Liver (tissue), 8 donors: ENCODE measurements at regions not wholly inside any gene's neighbourhood (a gene's known extent, or its start where the extent isn't known, plus 50 kb on each side); places are given as distances from the start of the nearest gene placed in this dataset.

Experiments
- DNase-seq: peaks from one replicate; pipeline ENCODE4 v3.0.0-alpha.2; 2017; ENCODE audit warnings: low spot score
- H3K27ac ChIP-seq, 2 donors: one replicate each; pipeline ENCODE4 v1.7.0; 2013; ENCODE audit warnings: inconsistent platforms in 2 of 2, low read length in 2 of 2, control low read depth in 1 of 2, low read depth in 1 of 2, mild to moderate bottlenecking in 1 of 2
- H3K27me3 ChIP-seq, 4 donors: one replicate each; pipeline versions ENCODE4 v1.6.1 to v1.7.0; 2013; ENCODE audit warnings: low read length in 3 of 4, inconsistent platforms in 1 of 4, mild to moderate bottlenecking in 1 of 4, moderate library complexity in 1 of 4; ENCODE audit not compliant: control insufficient read depth in 4 of 4, insufficient read depth in 4 of 4
- H3K36me3 ChIP-seq, 4 donors: one replicate each; pipeline versions ENCODE4 v1.6.1 to v1.7.0; 2013; ENCODE audit warnings: low read length in 3 of 4, mild to moderate bottlenecking in 3 of 4, low read depth in 1 of 4, moderate library complexity in 1 of 4; ENCODE audit not compliant: control insufficient read depth in 4 of 4, insufficient read depth in 3 of 4
- H3K4me1 ChIP-seq, 4 donors: one replicate each; pipeline versions ENCODE4 v1.6.1 to v1.7.0; 2013; ENCODE audit warnings: low read length in 3 of 4, mild to moderate bottlenecking in 3 of 4, moderate library complexity in 1 of 4; ENCODE audit not compliant: control insufficient read depth in 4 of 4, insufficient read depth in 4 of 4
- H3K4me3 ChIP-seq, 3 donors: one replicate each; pipeline versions ENCODE4 v1.6.1 to v1.7.0; 2013; ENCODE audit warnings: low read length in 3 of 3, control low read depth in 1 of 3, low read depth in 1 of 3, mild to moderate bottlenecking in 1 of 3
- H3K9ac ChIP-seq, 2 donors: one replicate each; pipeline ENCODE4 v1.7.0; 2013; ENCODE audit warnings: low read length in 2 of 2, mild to moderate bottlenecking in 2 of 2, moderate library complexity in 2 of 2, control low read depth in 1 of 2, low read depth in 1 of 2
- H3K9me3 ChIP-seq, 4 donors: one replicate each; pipeline versions ENCODE4 v1.6.1 to v1.7.0; 2013; ENCODE audit warnings: low read length in 3 of 4; ENCODE audit not compliant: control insufficient read depth in 4 of 4
- ATF3 ChIP-seq: IDR thresholded peaks from 2 replicates; pipeline ENCODE4 v1.6.1; 2016; ENCODE audit warnings: antibody characterized with exemption
- CTCF ChIP-seq: fragments of 150-350 bp; IDR thresholded peaks from 2 replicates; pipeline ENCODE4 v1.5.1; 2017; ENCODE audit warnings: improper control_type of control experiment, low read depth, low read length; ENCODE audit not compliant: missing input control
- EGR1 ChIP-seq, 2 donors: IDR thresholded peaks; 2 replicates each; pipeline ENCODE4 v1.6.1; 2016 to 2018; ENCODE audit warnings: antibody characterized with exemption in 2 of 2, low read depth in 2 of 2
- FOXA2 ChIP-seq: IDR thresholded peaks from 2 replicates; pipeline ENCODE4 v1.6.1; 2016; ENCODE audit warnings: antibody characterized with exemption
- HNF4A ChIP-seq, 2 donors: conservative IDR thresholded peaks; 2 replicates each; pipeline ENCODE4 v1.6.1; 2016; ENCODE audit warnings: antibody characterized with exemption in 2 of 2, mild to moderate bottlenecking in 2 of 2
- HNF4G ChIP-seq: IDR thresholded peaks from 2 replicates; pipeline ENCODE4 v1.6.1; 2016; ENCODE audit warnings: antibody characterized with exemption
- JUND ChIP-seq, 2 donors: IDR thresholded peaks; 2 replicates each; pipeline ENCODE4 v1.6.1; 2016; ENCODE audit warnings: antibody characterized with exemption in 2 of 2
- NR2F2 ChIP-seq: IDR thresholded peaks from 2 replicates; pipeline ENCODE4 v1.6.1; 2016; ENCODE audit warnings: antibody characterized with exemption
- RAD21 ChIP-seq, 2 donors: IDR thresholded peaks; 2 replicates each; pipeline ENCODE4 v1.6.1; 2016; ENCODE audit warnings: antibody characterized with exemption in 2 of 2, mild to moderate bottlenecking in 2 of 2
- REST ChIP-seq: IDR thresholded peaks from 2 replicates; pipeline ENCODE4 v1.6.1; 2016; ENCODE audit warnings: antibody characterized with exemption, mild to moderate bottlenecking
- RXRA ChIP-seq, 2 donors: IDR thresholded peaks; 2 replicates each; pipeline ENCODE4 v1.6.1; 2017 to 2018; ENCODE audit warnings: antibody characterized with exemption in 2 of 2, mild to moderate bottlenecking in 1 of 2
- SP1 ChIP-seq: IDR thresholded peaks from 2 replicates; pipeline ENCODE4 v1.6.1; 2018; ENCODE audit warnings: antibody characterized with exemption, mild to moderate bottlenecking
- TAF1 ChIP-seq: conservative IDR thresholded peaks from 2 replicates; pipeline ENCODE4 v1.6.1; 2016; ENCODE audit warnings: antibody characterized with exemption, mild to moderate bottlenecking
- YY1 ChIP-seq: IDR thresholded peaks from 2 replicates; pipeline ENCODE4 v1.6.1; 2016; ENCODE audit warnings: antibody characterized with exemption, mild to moderate bottlenecking
- WGBS: extraction: QIAGEN DNeasy Blood & Tissue Kit; methylation state at CpG from one replicate; pipeline ENCODE4 v1.1.7; 2013; 5-methylcytosine and 5-hydroxymethylcytosine counted together
- TF ChIP-seq, protein P1 (sequence below): IDR thresholded peaks from 2 replicates; pipeline ENCODE4 v1.6.1; 2016; ENCODE audit warnings: antibody characterized with exemption
- donor health status: healthy.
- donor health status: healthy.
- donor health status: healthy.
- donor health status: healthy.
- donor health status: healthy.

- TF ChIP-seq REST: no peak
These were observed 419.2 kb upstream of the NFE2L3 start (continued) for GRCh38 chr7:25732766-25733217.

GRCh38 chr7:25735674-25736242 lies 416.2 kb upstream of the NFE2L3 start:
- no peak for TF ChIP-seq RAD21 (IDR thresholded peaks at IDR 0.05)
- no peak for TF ChIP-seq ATF3
- TF ChIP-seq, protein P1, sequence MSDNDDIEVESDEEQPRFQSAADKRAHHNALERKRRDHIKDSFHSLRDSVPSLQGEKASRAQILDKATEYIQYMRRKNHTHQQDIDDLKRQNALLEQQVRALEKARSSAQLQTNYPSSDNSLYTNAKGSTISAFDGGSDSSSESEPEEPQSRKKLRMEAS: no peak
- TF ChIP-seq EGR1 (IDR thresholded peaks at IDR 0.05; ENCODE audit: low read depth in 2 of 2): no peak
- TF ChIP-seq NR2F2: no peak
- no peak for TF ChIP-seq FOXA2
- TF ChIP-seq TAF1: no peak
- no peak for TF ChIP-seq JUND (IDR thresholded peaks at IDR 0.05)
- no peak for TF ChIP-seq HNF4A (conservative IDR thresholded peaks at IDR 0.05)
- Histone ChIP-seq H3K27ac (no peak overlapping the region), H3K4me3 (no peak overlapping the region), H3K4me1 (no peaks in the 10 kb centered on the region), H3K9ac (no peak overlapping the region), H3K9me3 (no peaks in the 10 kb centered on the region), H3K27me3 (peaks cover 2 to 15% (median 3%) of the 10 kb centered on the region in 4 donors), H3K36me3 (no peaks in the 10 kb centered on the region)
- DNase-seq: no peak
- 75% methylated on average over 8 of the region's 8 CpGs for WGBS

GRCh38 chr7:25738528-25738927 lies 413.5 kb upstream of the NFE2L3 start:
- peaks cover 2 to 13% (median 3%) of the 10 kb centered on the region in 4 donors for H3K27me3 ChIP-seq
- TF ChIP-seq ATF3: no peak
- TF ChIP-seq HNF4G: no peak
- no peak for TF ChIP-seq YY1
- no peak for TF ChIP-seq RXRA (IDR thresholded peaks at IDR 0.05)
- TF ChIP-seq NR2F2: no peak
- no peak for TF ChIP-seq JUND (IDR thresholded peaks at IDR 0.05)
- TF ChIP-seq EGR1 (IDR thresholded peaks at IDR 0.05; ENCODE audit: low read depth in 2 of 2): no peak
- no peak for TF ChIP-seq CTCF
- no peak for TF ChIP-seq RAD21 (IDR thresholded peaks at IDR 0.05)
- no peak for TF ChIP-seq FOXA2
- no peak for TF ChIP-seq SP1
- H3K9me3 ChIP-seq: no peaks in the 10 kb centered on the region
- no peak for DNase-seq
- WGBS: 84% methylated on average over 4 of the region's 4 CpGs
- H3K4me3 ChIP-seq: no peak overlapping the region
- no peak overlapping the region for H3K9ac ChIP-seq
- H3K27ac ChIP-seq: no peak overlapping the region
- H3K36me3 ChIP-seq: no peaks in the 10 kb centered on the region
- H3K4me1 ChIP-seq: no peaks in the 10 kb centered on the region
